ENCODE measurements at regions not wholly inside any gene's neighbourhood (a gene's known extent, or its start where the extent isn't known, plus 50 kb on each side); places are given as distances from the start of the nearest gene placed in this dataset.

DNA sequence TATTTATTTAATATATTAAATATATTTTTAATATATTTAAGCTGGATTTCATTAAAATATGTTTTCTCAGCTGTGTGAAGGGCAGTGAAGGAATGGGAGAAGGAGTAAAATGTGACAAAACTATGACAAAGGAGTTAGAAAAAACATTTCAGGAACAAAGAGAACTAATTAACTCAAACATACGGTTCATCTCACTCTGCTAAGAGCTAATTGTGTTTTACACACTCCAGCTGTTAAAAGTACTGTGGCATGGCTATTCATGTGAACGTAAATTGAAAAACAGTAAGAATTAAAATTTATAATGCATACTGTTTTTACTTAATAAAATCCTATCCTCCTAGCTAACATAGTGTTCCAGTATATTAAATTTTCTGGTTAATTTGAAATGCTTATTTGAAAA lies 262.5 kb upstream of the GNAI1 start:
- TF ChIP-seq CTCF (IDR thresholded peaks at IDR 0.05; ENCODE audit: low read depth, low read length): no peak
- H3K4me3 ChIP-seq (ENCODE audit: low read depth, low read length): no peak overlapping the region

DNA sequence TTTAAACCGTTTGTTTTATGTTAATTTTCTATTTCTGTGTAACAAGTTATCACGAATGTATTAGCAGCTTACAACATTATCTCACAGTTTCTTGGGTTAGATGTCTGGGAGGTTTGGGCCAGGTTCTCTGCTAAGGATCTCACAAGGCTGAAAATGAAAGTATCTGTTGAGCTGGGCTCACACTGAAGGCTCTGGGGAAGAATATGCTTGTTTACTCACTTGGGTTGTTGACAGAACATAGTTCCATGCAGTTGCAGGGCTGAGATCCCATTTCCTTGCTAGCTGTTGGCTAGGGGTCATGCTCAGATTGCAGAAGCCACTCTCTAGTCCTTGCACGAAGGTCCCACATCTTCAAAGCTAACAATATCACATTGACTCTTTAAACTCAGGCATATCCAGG lies 266.6 kb upstream of the GNAI1 start:
- no peak overlapping the region for H3K4me3 ChIP-seq (ENCODE audit: low read depth, low read length)
- no peak for TF ChIP-seq CTCF (IDR thresholded peaks at IDR 0.05; ENCODE audit: low read depth, low read length)

- H3K4me3 ChIP-seq (ENCODE audit: low read depth, low read length): no peak overlapping the region
- no peak for TF ChIP-seq CTCF (IDR thresholded peaks at IDR 0.05; ENCODE audit: low read depth, low read length)
Measured at GRCh38 chr7:79862447-79863210, 272.0 kb upstream of the GNAI1 start.

- H3K4me3 ChIP-seq (ENCODE audit: low read depth, low read length): no peak overlapping the region
- TF ChIP-seq CTCF (IDR thresholded peaks at IDR 0.05; ENCODE audit: low read depth, low read length): no peak
Measured at GRCh38 chr7:79855172-79855571, 279.5 kb upstream of the GNAI1 start.

- TF ChIP-seq CTCF (IDR thresholded peaks at IDR 0.05; ENCODE audit: low read depth, low read length): no peak
- no peak overlapping the region for H3K4me3 ChIP-seq (ENCODE audit: low read depth, low read length)
Measured at GRCh38 chr7:79854621-79855020, 280.0 kb upstream of the GNAI1 start.

GRCh38 chr7:79837915-79838314 lies 296.7 kb upstream of the GNAI1 start:
- no peak for TF ChIP-seq CTCF (IDR thresholded peaks at IDR 0.05; ENCODE audit: low read depth, low read length)
- no peak overlapping the region for H3K4me3 ChIP-seq (ENCODE audit: low read depth, low read length)

- no peak overlapping the region for H3K4me3 ChIP-seq (ENCODE audit: low read depth, low read length)
Measured at GRCh38 chr7:79833616-79834015, 301.0 kb upstream of the GNAI1 start.

More at GRCh38 chr7:79833616-79834015, 301.0 kb upstream of the GNAI1 start:
- TF ChIP-seq CTCF (IDR thresholded peaks at IDR 0.05; ENCODE audit: low read depth, low read length): no peak

Measured in WI38 (cell line).